NCI-H510A treated with DMSO at 0.1 percent for 48 hours (cell line): ENCODE measurements at regions not wholly inside any gene's neighbourhood (a gene's known extent, or its start where the extent isn't known, plus 50 kb on each side); places are given as distances from the start of the nearest gene placed in this dataset.

Experiments used
- DNase-seq: peaks from one replicate; lab custom pipeline; 2025; lab: John Stamatoyannopoulos, UW

DNA sequence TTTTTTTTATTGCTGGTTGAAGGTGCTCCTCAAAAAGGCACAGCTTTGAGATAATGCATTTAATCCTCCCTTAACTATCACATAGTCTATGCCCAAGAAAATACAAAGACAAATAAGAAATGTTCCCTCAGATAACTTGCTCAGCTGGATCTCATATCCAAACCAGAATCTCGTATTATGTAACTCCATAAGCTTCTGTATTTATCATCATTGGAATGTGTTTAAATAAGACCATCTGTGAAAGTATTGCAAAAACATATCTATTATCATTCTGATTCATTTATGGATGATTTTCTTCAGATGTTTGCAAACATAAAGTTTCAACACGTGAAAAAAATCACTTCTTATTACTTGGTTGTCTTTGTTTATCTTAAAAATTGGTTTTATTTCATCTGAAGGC, 190.9 kb downstream of the IRS2 start:
- DNase-seq: no peak

DNA sequence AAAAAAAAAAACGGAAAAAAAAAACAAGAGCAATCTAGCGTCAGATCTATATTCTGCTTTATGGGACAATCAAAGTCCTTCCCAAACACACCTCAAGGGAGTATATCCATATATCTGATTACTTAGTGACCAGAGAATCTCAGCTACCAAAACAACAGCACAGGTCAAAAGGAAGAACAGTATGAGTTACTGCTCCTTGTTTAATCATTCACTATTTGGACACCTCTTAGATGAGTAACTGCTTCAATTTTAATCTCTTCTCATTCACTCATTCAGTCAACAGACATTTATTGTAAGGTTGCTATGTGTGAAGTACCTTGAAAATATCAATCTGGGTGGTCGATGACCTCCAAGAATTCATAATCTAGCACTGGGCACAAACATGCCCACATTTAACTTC, 193.2 kb downstream of the IRS2 start:
- no peak for DNase-seq

DNA sequence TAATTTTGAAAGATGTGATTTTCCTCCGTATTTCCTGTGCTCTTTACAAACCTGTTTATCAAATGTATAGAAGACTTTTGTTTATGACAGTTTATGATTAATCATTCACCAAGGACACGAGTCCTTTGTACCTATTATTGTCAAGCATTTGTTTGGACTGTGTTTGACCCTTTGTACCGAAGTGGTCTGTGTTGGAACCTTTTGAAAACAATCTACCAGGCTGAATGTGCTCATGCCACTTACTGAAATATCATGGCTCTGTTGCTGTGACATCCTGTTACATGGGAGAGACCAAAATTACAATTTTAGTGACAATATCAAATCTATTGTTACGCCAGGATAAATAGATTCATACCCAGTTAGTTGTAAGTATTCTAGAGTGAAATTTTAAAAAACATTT, 193.6 kb downstream of the IRS2 start:
- no peak for DNase-seq

DNA sequence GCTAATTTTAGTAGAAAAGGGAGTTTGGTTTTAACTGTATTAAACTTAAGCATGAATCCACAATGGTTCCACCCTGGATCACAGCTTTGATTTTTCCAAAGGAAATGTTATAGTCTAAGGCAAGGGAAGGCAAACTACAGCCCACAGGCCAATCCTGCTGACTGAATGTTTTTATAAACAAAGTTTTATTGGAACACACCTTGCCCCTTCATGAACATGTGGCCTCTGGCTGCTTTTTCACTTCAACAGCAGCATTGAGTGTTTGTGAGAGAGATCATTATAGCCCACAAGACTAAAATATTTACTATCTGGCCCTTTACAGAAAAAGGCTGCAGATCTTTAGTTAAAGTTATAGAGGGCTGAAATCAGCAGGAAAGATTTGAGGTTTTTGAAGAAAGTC, 198.7 kb downstream of the IRS2 start:
- DNase-seq: no peak

DNA sequence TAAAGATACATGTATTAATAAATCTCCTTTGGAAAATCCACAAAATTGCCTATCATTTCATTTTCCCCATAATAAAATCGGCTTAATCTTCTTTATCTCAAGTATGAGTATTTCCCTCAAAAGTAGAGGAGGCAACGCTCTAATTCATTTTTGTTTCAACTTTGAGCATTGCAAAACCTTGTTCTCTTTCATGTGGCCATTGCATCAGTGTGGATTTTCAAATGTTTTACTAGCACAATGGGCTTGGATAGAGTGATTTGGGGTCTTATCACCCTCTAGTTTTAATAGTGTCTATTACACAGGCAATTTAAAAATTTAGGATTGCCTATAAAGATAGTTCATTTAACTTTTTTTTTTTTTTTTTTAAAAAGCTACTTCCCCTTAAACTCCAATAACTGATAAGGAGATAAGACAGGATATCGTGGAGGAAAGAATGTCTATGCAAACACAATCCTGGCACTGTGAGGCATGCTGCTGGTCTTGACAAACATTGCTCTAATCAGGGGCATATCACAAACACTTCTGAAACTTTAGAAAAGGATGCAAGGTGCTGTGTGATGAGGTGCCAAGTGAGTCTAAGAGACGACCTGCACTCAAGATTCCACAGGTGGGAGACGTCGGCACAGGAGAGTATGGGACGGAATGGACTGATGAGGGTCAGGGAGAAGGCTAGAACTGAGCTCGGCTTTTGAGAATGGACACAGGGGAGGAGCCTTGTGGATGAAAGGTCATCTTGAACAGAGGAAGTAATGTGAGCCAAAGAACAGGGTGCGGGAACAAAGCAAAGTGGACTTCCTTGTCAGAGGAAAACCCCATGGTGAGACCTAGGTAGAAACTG, 199.7 kb downstream of the IRS2 start:
- no peak for DNase-seq

DNA sequence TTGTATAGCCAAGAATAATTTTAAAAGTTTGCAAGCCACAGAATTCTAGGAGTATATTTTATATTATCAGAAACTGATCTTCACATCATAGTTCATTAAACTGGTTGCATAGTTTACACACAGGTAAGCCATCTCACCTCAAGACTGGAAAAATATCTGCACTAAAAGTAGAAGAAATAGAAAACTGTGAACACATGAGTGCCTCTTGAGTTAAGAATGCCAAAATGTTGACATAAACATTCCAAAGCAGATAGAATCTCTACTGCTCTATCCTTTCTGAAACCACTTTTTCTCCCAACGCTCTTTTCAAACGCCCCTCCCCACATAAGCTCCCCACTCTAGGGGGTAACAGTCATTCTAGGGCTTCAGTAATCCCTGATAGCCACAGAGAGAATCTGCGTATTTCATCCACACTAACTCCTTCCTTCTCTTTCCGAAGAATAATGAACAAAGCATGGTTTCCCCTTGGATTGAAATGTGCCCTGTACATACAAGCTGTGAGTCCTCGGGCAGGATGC, 201.5 kb downstream of the IRS2 start:
- DNase-seq: no peak

DNA sequence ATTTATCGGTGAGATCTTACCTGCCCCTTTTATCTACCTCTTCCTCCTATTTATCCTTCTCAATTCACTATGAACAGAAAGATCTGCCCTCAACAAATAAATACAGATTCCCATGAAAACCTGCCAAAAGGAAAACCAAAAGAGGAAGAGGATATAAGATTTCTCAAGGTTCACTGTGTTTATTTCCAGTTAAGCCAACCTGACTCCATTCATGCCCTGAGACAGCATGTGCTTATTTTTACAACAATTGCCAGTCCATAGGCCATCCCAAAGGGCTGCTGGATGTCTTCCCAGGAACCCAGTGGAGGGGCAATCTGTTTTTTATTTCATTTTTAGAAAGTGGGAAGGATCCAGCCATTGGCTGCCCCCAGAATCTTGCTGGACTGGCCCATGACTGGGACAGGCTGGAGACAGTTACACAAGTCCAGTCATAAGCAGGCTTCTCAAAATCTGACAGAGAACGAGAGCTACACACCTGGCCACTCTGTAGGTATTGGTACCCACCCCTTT, 209.1 kb downstream of the IRS2 start:
- DNase-seq: no peak

DNA sequence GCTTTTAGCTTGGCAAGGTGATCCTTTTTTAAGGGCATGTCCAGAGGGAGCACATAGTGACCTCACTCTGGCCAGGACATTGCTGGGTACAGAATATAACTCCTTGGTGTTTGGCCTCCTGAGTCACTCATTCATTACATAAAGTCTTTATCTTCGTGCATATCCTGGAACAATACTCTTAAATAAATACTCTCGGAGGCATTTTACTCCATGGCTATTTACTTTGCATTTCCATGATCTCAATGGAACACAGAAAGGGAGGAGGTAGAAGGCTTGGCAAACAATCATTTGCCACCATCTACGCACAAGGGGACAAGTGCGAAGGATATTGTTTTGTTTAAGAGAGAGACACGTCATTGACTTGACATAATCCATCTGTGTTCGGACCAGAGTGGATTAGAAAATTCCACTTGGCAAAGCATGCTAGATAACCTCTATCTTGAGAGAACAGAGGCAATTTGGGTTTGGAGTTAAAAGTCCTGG, 210.0 kb downstream of the IRS2 start:
- peak; percentile 42 for DNase-seq

DNA sequence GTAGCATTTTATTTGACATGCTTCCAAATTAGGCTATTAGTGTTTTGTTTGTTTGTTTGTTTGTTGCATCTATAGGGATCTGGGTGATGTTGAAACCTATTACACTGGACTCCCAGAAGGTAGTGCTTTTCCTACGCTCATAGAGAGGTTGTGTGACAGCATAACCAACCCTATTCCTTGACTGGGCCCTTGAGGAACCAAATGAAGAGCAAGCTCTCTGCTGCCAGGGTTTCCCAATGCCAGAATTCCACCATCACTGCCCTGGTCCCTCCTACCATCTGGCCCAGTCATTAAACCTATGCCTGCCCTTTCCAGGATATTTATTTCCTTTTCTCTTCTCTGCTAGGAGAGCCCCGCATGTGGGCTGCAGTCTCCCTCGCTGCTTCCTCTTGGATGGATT, 210.6 kb downstream of the IRS2 start:
- no peak for DNase-seq

DNA sequence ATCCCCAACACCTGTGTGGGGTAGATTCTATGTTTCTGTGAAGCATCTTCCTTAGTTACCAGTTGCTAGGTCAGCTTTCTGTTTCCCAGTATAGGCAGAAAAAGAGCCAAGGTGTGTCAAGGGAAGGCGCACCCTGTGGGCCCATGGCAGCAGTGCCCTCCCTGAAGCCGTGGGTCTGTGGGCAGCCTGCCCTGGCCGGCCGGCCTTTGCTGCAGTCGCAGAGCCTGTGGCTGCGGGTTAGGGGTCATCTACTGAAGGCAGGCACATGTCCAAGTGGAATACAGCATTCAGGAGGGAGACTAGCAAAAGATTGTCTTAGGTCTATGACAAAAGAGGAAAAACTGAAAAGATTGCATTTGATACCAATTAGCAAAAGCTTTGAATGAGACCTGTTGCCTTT, 214.0 kb downstream of the IRS2 start:
- DNase-seq: no peak

DNA sequence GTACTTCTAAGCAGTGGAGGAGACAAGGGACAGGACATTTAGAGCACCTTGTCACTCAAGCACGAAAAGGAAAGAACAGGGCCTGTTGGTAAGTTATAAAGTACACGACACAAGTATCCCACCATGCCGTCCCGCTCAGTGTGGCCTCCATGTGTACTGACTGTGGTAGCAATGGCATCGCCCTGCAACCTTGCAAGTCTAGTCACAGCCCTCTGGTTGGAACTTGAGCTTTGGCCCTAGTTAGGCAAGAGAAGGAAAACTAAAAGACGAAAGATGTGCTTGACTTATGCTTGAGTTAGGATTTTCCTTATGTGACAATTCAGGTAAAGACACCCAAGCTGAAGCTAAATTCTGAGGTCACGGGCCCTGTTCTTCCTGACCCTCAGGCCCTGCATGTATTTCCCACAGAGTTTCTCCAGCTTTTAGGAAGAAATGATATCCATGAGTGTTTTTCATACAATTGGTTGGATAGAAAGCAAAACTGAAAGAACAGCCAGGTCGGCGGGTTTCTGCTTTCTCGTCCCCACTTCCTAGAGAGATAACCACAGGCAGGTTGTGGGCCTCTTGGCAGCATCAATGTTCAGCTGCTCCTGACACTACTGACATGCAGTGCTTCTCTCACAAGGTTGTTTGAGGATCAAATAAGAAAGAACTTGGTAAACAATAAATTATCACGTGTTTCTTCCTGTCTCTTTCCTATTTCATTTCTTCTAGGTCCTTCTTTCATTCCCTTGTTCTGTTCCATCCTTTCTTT, 216.2 kb downstream of the IRS2 start:
- no peak for DNase-seq

DNA sequence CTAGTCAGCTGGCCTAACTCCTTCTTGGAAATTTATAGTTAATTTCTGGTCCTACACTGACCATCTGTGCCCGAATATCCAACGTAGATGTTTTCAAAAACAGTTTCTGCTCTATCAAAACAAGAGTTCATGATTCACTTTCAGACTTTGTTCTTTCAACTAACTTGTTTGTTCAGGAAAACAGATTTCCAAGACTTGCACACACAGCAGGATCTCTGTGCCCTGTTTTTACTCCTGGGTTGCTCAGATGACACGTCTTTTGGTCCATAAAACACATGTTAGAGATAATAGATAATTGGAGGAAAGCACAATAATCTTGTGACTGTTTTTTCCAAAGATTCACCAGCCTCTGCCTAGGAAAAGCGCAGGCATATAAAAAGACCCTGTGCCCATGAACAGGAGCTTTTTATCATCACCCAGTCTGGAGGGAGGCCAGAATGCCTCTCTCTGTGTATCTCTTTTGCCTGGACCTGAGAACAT, 218.0 kb downstream of the IRS2 start:
- DNase-seq: no peak

DNA sequence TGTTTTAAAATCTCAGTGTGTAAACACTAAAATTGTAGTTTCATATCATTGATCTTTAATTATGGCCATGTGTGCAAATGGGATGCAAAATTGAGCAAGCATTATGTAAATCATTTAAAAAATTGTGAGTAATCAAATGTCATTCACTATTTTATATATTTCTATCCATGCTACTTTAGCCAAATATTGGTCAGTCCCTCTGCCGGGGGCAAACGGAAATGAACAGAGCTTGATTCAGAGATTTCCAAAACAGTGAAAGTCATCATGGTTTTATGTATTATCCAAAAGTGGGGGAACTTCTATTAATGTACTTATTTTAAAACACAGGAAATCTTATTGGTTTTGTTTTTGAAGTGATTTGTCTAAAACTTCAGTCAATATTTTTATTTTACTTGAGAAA, 219.1 kb downstream of the IRS2 start:
- DNase-seq: no peak

DNA sequence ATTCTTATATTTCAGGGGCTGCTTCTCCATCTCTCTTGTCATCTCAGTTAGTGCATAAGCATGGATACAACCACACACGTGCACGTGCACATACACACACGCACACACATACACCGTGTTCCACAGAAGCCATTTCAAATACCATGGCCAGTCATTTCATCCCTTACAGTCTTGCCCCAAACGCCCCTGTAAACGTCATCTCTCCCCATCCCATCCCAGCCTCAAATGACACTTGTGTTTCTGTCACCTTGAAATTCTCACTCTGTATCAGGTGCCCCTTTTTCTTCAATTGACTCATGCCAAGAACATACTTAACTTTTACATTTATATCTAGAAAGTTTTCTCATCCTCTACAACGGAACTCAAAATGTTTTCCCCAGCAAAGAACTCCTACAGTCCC, 220.5 kb downstream of the IRS2 start:
- DNase-seq: no peak

DNA sequence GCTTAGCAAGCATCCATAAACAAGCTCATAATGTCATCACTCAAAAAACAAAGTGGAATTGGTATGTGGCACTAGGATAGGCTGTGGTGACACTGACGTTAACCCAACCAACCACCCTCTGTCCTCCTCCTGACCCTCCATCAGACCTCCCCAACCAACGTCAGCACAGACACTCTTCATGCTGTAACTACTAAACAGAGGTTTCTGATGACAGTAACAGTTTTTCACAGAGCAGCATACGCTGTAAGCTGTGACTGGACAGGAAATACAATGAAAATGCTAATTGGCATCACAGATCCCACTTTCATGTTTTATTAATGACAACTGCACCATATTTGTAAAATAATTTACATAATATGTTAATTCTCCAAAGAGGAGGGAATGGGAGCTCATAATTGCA, 238.0 kb downstream of the IRS2 start:
- DNase-seq: no peak

DNA sequence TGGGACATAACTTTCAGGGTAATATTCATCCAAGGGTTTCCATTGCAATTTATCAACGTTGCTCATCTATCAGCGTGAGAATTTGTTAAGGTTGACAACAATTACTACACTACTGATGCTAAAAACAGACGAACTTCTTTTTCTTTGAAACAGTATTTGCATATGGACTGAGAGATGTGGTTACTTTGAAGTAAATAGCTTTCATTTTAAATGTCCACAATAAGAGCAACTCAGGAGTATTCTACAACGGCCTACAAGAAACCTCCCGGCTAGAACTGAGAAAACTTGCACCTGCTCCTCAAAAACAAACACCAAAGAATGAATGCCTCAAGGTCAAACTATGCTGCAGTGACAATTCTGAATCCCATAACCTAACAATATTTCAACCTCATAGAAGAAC, 238.4 kb downstream of the IRS2 start:
- DNase-seq: no peak

DNA sequence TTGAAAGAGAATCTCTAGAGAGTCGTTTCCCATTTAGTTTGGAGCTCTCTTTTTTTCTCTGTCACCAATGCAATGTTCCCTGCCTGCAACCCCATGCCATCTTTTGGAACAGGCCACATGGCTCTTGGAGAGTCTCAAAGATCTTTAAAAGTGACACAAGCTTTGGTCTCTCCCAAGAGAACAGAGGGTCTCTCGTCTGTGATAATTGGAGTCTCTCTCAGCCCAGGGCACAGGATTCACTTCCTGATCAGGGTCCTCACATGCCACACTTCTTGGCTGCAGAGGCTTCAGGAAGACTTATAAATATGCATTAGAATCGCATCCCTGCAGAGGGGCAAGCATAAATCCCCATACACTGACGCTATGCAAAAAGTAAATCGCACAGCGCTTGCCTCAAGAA, 240.5 kb downstream of the IRS2 start:
- DNase-seq: no peak

DNA sequence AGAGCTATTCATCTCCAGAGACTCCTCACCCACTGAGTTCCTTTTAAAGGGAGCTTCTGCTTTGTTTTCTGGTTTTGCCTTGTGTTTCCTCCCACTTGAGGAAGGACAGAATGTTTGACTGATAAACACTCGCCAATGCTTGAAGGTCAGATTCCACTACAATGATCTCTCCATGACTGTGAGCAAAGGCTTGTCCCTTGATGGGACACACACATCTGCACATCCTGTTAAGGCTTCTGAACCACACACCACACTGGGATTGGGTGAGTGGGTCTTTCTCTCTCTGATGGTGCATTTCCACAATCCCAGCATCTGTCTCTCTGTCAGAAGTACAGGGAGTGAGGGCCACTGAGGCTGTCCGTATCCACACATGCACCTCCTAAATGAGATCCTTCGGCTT, 245.3 kb downstream of the IRS2 start:
- DNase-seq: no peak

DNA sequence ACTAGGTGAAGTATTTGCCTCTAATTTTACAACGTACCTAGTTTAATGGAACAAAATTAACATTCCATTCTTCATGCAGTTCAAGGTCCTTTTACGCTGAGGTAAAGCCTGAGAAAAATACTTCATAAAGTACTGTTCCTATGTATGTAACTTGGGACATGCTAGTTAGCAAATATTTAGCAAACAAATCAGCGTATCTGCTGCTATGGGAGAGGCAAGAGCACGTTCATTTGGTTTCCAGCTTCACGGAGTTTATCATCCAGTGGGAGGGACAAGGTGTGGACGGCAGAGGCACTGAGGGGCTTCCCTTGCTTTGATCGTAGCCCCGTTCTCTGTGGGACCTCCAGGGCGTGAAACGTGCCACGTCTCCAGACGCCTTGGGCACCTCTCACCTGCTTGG, 248.8 kb downstream of the IRS2 start:
- no peak for DNase-seq

DNA sequence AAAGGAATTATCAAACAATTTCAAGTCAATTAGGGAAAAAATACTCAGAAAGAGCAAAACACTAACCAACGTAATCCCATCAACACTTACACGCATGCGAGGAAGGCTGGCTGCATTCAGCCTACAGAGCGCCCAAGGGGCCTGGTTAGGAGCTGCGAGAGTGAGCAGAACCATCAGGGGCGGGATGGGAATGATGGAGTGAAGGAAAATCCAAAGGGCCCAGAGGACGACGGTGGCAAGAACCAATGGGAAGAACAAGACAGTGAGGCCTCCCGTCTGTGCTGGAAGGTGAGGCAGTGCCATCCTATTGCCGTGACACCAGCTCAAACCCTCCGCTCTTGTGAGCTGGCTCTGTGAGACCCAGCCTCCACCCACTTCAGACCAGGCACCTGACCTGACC, 253.0 kb downstream of the IRS2 start:
- no peak for DNase-seq

DNA sequence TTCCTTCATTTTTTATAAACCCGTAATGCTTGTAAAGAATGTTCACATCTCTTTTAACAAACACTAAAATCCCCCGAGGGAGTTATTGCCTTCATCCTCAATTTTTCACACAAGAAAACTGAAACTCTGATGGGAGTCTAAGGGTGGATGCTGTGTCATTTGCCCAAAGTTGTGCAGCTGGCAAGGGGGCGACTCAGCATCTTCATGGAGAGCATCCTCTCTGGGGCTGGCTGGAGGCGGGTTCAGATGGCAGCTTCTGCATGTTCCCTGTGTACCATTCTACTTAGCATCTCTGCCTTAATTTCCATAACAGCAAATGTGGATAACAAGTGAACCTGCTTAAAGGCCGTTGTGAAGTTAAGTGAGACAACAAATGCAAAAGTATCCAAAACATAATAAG, 256.4 kb downstream of the IRS2 start:
- no peak for DNase-seq

DNA sequence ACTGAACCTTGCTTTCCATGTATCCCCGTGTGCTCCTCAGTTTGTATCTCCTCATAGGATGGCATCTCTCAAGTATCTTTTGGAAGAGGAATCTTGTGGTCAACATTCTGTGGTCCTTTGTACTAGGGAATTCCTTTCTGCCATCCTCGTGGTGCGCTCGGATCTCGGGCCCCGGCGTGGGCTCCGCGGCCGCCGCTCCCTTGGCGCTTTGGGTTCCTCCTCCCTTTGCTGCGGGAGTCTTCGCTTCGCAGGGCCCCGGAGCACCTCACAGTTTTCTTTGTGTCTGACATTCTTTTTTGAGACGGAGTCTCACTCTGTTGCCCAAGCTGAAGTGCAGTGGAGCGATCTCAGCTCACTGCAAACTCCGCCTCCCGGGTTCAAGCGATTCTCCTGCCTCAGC, 264.7 kb downstream of the IRS2 start:
- DNase-seq: no peak

DNA sequence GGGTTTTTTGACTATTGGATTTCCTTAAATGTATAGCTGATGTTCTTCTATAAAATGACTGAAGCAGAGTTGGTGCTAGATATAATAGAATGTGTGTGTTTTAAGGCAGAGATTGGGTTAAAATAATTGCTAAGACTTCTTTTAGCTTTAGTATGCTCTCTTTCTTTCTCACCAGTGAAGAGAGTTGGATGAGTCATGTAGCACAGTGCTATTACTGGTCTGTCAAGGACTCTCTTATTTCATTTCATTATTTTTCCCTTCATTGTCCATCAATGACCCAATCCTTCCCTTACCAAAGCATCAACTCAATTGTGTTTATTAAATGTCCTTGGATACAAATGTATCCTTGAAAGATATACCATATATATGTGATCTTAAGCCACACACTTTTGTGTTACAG, 268.9 kb downstream of the IRS2 start:
- no peak for DNase-seq
